SK-N-MC (cell line): ENCODE measurements at regions not wholly inside any gene's neighbourhood (a gene's known extent, or its start where the extent isn't known, plus 50 kb on each side); places are given as distances from the start of the nearest gene placed in this dataset.
A peak's percentile ranks its signal among the peaks of the same experiment; 100 is the strongest.

Experiments
- DNase-seq: peaks from one replicate; pipeline ENCODE4 v3.0.0-alpha.2; 2011; ENCODE audit warnings: low read depth, low spot score
- H3K27ac ChIP-seq: fragments of 200-600 bp; sonication (generic); 2 replicates; pipeline ENCODE4 v1.5.1; 2016; ENCODE audit warnings: mixed run types
- H3K36me3 ChIP-seq: fragments of 200-600 bp; sonication (generic); 2 replicates; pipeline ENCODE4 v1.6.1; 2017; ENCODE audit warnings: antibody characterized with exemption, low read length, mixed read lengths; ENCODE audit not compliant: insufficient read depth
- H3K4me3 ChIP-seq: fragments of 200-600 bp; sonication (generic); 2 replicates; pipeline ENCODE4 v1.5.1; 2016
- H3K9ac ChIP-seq: fragments of 200-600 bp; sonication (generic); 2 replicates; pipeline ENCODE4 v1.8.0; 2017; ENCODE audit warnings: mixed run types, mixed read lengths; ENCODE audit not compliant: insufficient read length
- H3K9me3 ChIP-seq: fragments of 200-600 bp; sonication (generic); 2 replicates; pipeline ENCODE4 v1.6.1; 2017; ENCODE audit warnings: low read depth, mild to moderate bottlenecking, antibody characterized with exemption, low read length, moderate library complexity, mixed read lengths
- EZH2 ChIP-seq: fragments of 200-600 bp; sonication (generic); IDR thresholded peaks from one replicate; pipeline ENCODE4 v1.6.1; 2017; ENCODE audit warnings: antibody characterized with exemption
- FOXP2 ChIP-seq: optimal IDR thresholded peaks from 2 replicates; pipeline ENCODE3; 2011; ENCODE audit warnings: mild to moderate bottlenecking, moderate library complexity; ENCODE audit not compliant: insufficient read depth; ENCODE audit errors: extremely low read length, control extremely low read depth
- POLR2AphosphoS5 ChIP-seq: IDR thresholded peaks from 2 replicates; pipeline ENCODE4 v1.6.1; 2012; ENCODE audit warnings: mild to moderate bottlenecking, low read depth, low read length, borderline replicate concordance

DNA sequence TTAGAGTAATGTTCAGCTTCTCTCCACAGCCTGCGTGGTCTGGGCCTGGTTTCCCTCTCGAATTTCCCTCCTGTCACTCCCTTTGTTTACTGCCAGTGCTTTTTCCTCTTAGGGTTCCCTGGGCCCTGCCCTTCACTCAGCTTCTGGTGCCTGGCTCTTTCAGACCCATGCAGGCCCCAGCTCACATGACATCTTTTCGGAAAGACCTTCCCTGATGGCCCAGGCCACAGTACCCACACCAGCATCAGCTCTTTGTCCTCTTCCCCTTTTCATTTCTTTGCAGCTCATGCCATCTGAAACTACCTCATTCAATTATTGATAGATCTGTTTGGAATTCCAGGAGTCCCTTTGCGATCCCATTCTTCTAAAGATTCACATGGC is 68.1 kb upstream of the ABL1 start:
- H3K9ac ChIP-seq = no peak overlapping the region
- no peak overlapping the region for H3K27ac ChIP-seq
- no peak for TF ChIP-seq EZH2
- TF ChIP-seq POLR2AphosphoS5 = no peak
- TF ChIP-seq FOXP2 = no peak
- H3K9me3 ChIP-seq = no peaks in the 10 kb centered on the region
- H3K36me3 ChIP-seq = no peaks in the 10 kb centered on the region
- no peak for DNase-seq
- no peak overlapping the region for H3K4me3 ChIP-seq

DNA sequence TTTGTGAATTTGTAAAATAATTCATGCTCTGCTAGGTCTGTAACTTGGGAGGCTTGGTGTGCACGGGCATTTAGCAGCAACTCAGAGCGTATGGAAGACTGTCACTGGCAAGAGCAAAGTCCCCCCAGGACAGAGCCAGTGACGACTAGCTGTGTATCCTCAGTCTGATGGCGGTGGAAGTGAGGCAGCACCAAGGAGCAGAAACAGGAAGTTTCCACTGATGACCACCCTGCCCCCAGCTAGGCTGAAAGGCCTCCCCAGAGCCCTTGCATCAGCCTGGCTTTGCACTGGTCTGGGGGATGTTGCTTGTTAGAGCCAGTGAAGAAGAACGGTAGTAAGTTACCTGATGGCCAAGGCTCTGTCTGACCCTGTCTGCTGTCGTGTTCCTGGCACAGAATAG is 66.8 kb upstream of the ABL1 start:
- no peak for DNase-seq
- Histone ChIP-seq H3K27ac (no peak overlapping the region), H3K9ac (no peak overlapping the region)

GRCh38 chr9:130768891-130769403 is 66.1 kb upstream of the ABL1 start:
- no peak overlapping the region for H3K4me3 ChIP-seq
- TF ChIP-seq POLR2AphosphoS5 (no peak), EZH2 (no peak), FOXP2 (no peak)
- no peaks in the 10 kb centered on the region for H3K36me3 ChIP-seq
- no peak overlapping the region for H3K9ac ChIP-seq
- no peaks in the 10 kb centered on the region for H3K9me3 ChIP-seq
- H3K27ac ChIP-seq = no peak overlapping the region
- no peak for DNase-seq

More for the DNA sequence above, 66.8 kb upstream of the ABL1 start:
- H3K36me3 ChIP-seq = no peaks in the 10 kb centered on the region
- H3K4me3 ChIP-seq = no peak overlapping the region
- no peaks in the 10 kb centered on the region for H3K9me3 ChIP-seq
- TF ChIP-seq FOXP2 = no peak

GRCh38 chr9:130770093-130770492 is 65.0 kb upstream of the ABL1 start:
- H3K9ac ChIP-seq = no peak overlapping the region
- no peak overlapping the region for H3K27ac ChIP-seq
- H3K36me3 ChIP-seq = no peaks in the 10 kb centered on the region
- DNase-seq = no peak
- TF ChIP-seq POLR2AphosphoS5 = no peak
- TF ChIP-seq EZH2 = no peak
- no peak for TF ChIP-seq FOXP2
- no peaks in the 10 kb centered on the region for H3K9me3 ChIP-seq
- H3K4me3 ChIP-seq = no peak overlapping the region

- DNase-seq = peak; percentile 69
- TF ChIP-seq POLR2AphosphoS5 (no peak), FOXP2 (no peak), EZH2 (no peak)
- no peak overlapping the region for H3K9ac ChIP-seq
- no peak overlapping the region for H3K27ac ChIP-seq
- no peaks in the 10 kb centered on the region for H3K36me3 ChIP-seq
- H3K9me3 ChIP-seq = no peaks in the 10 kb centered on the region
- no peak overlapping the region for H3K4me3 ChIP-seq
Measured at GRCh38 chr9:130770679-130771442, 64.2 kb upstream of the ABL1 start.

DNA sequence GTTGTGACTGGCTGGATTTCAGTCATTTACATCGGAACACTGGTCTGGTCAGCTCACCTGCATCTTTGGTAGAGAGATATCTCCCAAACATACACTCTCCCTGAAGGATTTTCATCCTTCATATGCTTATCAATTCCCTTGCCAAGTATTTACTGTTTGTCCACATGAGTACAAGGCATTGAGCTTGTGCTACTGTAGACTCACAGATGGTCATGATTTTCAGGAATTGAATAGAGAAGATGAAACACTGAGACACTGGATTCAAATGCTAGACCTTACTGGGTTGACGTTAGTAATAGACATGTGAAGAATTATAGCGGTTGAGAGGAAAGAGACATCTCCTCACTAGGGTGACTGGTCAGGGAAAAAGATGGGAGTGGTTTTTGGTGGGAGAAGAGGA is 62.9 kb upstream of the ABL1 start:
- TF ChIP-seq POLR2AphosphoS5 = no peak
- no peak for TF ChIP-seq FOXP2
- TF ChIP-seq EZH2 = no peak
- Histone ChIP-seq H3K4me3 (no peak overlapping the region), H3K36me3 (no peaks in the 10 kb centered on the region), H3K9me3 (no peaks in the 10 kb centered on the region), H3K9ac (no peak overlapping the region), H3K27ac (no peak overlapping the region)
- no peak for DNase-seq

- no peak overlapping the region for H3K27ac ChIP-seq
- H3K9me3 ChIP-seq = no peaks in the 10 kb centered on the region
- H3K9ac ChIP-seq = no peak overlapping the region
- H3K4me3 ChIP-seq = no peak overlapping the region
- no peak for TF ChIP-seq EZH2
- TF ChIP-seq POLR2AphosphoS5 = no peak
- TF ChIP-seq FOXP2 = no peak
- no peak for DNase-seq
- no peaks in the 10 kb centered on the region for H3K36me3 ChIP-seq
Measured at GRCh38 chr9:130774183-130774582, 60.9 kb upstream of the ABL1 start.

DNA sequence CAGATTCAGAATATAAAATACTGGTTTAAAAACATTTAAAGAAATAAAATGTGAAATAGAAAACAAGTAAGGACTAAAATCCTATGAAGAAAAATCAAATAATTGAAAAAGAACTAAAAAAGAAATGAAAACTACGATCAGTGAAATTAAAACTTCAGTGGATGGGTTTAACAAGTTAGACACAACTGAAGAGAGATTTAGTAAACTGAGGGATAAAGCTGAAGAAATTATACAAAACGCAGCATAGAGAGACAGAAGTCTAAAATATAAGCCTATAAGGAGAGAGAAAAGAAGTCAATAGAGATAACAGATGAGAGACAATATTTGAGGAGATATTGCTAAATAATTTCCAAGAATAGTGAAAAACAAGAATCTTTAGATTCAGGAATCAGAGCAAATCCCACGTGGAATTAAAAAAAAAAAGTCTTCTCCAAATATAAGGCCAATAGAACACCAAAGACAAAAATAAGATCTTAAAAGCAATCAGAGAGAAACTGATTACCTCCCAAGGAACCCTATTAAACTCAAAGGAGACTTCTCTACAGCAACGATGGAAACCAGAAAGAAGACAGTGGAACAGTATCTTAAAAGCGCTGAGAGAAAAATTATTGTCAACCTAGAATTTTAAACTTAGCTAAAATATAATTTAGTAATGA is 59.6 kb upstream of the ABL1 start:
- Histone ChIP-seq H3K27ac (no peak overlapping the region), H3K9me3 (no peaks in the 10 kb centered on the region), H3K9ac (no peak overlapping the region), H3K36me3 (no peaks in the 10 kb centered on the region), H3K4me3 (no peak overlapping the region)
- DNase-seq = no peak
- TF ChIP-seq POLR2AphosphoS5 = no peak

DNA sequence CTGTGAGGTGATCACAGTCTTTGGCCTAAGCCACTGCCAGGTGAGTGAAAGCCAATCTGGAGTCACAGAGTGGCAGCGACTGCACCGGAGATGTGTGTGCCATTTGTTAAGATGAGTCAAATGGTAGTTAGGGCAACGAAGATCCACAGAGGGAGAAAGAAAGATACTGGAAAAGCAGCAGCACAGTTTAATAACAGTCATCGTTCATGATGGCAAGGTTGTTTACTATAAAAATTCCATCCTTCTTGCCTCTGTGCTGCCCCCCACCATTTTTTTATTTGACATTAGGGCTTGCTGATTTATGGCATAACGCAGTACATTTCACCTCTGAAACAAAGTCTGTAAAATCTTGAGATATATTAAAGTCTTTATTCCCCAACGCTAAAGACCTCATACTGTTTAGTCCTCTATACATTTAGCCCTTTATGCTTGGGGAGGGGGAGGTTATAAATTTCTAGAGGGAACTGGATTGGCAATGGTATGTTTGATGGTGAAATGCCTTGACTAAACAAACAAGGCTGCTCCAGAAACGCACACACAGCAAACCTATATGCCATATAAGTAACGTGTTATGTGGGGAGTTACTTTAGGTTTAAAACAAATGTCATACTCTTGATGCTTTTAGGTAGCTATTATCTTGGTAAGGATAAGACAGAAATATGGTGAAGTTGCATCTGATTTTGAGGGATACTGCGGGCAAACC is 55.8 kb upstream of the ABL1 start:
- H3K27ac ChIP-seq = peak overlapping the region; percentile 94
- TF ChIP-seq FOXP2 (no peak), EZH2 (no peak), POLR2AphosphoS5 (no peak)

More for the DNA sequence above, 55.8 kb upstream of the ABL1 start:
- H3K36me3 ChIP-seq = no peaks in the 10 kb centered on the region
- H3K4me3 ChIP-seq = peak overlapping the region; percentile 23
- DNase-seq = peak; percentile 22
- no peaks in the 10 kb centered on the region for H3K9me3 ChIP-seq
- no peak overlapping the region for H3K9ac ChIP-seq
